Large intestine (tissue), 3 donors: ENCODE measurements at regions not wholly inside any gene's neighbourhood (a gene's known extent, or its start where the extent isn't known, plus 50 kb on each side); places are given as distances from the start of the nearest gene placed in this dataset.

Experiments used
- DNase-seq, 2 donors: peaks; one replicate each; pipeline versions ENCODE4 v3.0.0 to v3.0.0-alpha.2; 2013
- H3K27ac ChIP-seq: one replicate; pipeline ENCODE4 v1.5.1; 2013; ENCODE audit warnings: low read length
- H3K27me3 ChIP-seq: 2 replicates; pipeline ENCODE4 v1.6.1; 2013; ENCODE audit warnings: low read length; ENCODE audit not compliant: control insufficient read depth, insufficient read depth
- H3K36me3 ChIP-seq: 2 replicates; pipeline ENCODE4 v1.6.1; 2013; ENCODE audit warnings: low read length; ENCODE audit not compliant: control insufficient read depth, insufficient read depth
- H3K4me1 ChIP-seq: one replicate; pipeline ENCODE4 v1.6.1; 2013; ENCODE audit warnings: low read length; ENCODE audit not compliant: control insufficient read depth, insufficient read depth
- H3K4me3 ChIP-seq: one replicate; pipeline ENCODE4 v1.5.1; 2013; ENCODE audit warnings: low read length
- H3K9me3 ChIP-seq: one replicate; pipeline ENCODE4 v1.6.1; 2013; ENCODE audit warnings: mild to moderate bottlenecking, low read depth, low read length, moderate library complexity; ENCODE audit not compliant: control insufficient read depth
- WGBS: methylation state at CpG from one replicate; pipeline ENCODE4 v1.1.5; 2013; ENCODE audit warnings: low lambda C conversion rate; ENCODE audit not compliant: insufficient coverage; 5-methylcytosine and 5-hydroxymethylcytosine counted together

- DNase-seq, result no peak
- Histone ChIP-seq H3K27ac (no peak overlapping the region), H3K36me3 (no peaks in the 10 kb centered on the region), H3K4me1 (peaks cover 7% of the 10 kb centered on the region), H3K9me3 (no peaks in the 10 kb centered on the region), H3K4me3 (no peak overlapping the region), H3K27me3 (peaks cover 40% of the 10 kb centered on the region)
- WGBS, result no CpG with 5 or more reads among the region's 20 CpGs
These were observed 52.0 kb upstream of the GATA5 start for GRCh38 chr20:62527781-62528180.

DNA sequence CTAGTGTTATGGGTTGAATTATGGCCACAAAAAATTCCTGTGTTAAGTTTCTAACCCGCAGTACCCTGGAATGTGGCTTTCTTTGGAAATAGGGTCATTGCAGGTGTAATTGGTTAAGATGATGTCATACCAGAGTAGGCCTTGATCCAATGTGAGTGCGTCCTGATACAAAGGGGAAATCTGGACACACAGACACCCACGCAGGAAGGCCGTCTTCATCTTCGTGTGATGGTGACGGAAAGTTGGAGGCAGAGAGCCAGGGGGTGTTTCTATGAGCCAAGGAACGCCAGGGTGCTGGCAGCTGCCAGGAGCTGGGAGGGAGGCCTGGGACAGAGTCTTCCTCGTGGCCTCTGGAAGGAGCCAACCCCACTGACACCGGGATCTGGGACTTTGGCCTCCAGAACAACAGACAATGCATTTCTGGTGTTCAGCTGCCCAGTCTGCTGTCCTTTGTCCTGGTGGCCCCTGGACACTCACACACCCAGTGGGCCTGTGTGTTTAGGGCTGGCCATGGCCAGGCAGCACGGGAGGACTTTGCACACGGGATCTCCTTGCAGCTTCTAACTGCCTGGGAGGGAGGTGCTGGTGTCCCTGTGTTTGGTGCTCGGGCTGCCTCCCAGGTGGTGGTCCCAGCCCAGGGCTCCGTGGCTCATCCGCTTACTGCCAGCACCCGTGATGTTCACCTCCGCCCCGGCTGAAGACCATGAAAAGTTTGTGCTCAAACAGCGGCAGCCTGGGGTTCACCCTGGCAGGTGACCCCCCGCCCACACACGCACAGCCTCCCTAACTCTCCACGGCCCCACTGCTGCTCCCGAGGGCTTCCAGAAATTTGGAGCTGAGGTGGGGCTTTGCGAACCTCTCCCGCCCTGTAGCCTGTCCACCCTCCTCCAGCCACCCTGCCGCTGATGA, 53.4 kb upstream of the GATA5 start:
- H3K36me3 ChIP-seq, result no peaks in the 10 kb centered on the region
- H3K4me3 ChIP-seq, result no peak overlapping the region
- peaks cover 26% of the 10 kb centered on the region for H3K27me3 ChIP-seq
- no peaks in the 10 kb centered on the region for H3K9me3 ChIP-seq
- DNase-seq, result peak in 1 of 2 donors; percentile 26
- peaks cover 7% of the 10 kb centered on the region for H3K4me1 ChIP-seq
- H3K27ac ChIP-seq, result no peak overlapping the region
- no CpG with 5 or more reads among the region's 25 CpGs for WGBS

GRCh38 chr20:62529896-62530642, 54.3 kb upstream of the GATA5 start:
- no peak overlapping the region for H3K27ac ChIP-seq
- no CpG with 5 or more reads among the region's 25 CpGs for WGBS

GRCh38 chr20:62530643-62531032, 54.8 kb upstream of the GATA5 start:
- H3K27me3 ChIP-seq, result peaks cover 13% of the 10 kb centered on the region

More at GRCh38 chr20:62529896-62530642, 54.3 kb upstream of the GATA5 start:
- no peak for DNase-seq
- Histone ChIP-seq H3K4me1 (peaks cover 7% of the 10 kb centered on the region), H3K27me3 (peaks cover 18% of the 10 kb centered on the region), H3K9me3 (no peaks in the 10 kb centered on the region), H3K36me3 (no peaks in the 10 kb centered on the region), H3K4me3 (no peak overlapping the region)

GRCh38 chr20:62531046-62531838, 55.4 kb upstream of the GATA5 start:
- H3K36me3 ChIP-seq, result no peaks in the 10 kb centered on the region
- no peak overlapping the region for H3K4me3 ChIP-seq
- no peak for DNase-seq
- peaks cover 7% of the 10 kb centered on the region for H3K27me3 ChIP-seq
- no peaks in the 10 kb centered on the region for H3K9me3 ChIP-seq
- H3K27ac ChIP-seq, result no peak overlapping the region
- peaks cover 7% of the 10 kb centered on the region for H3K4me1 ChIP-seq
- WGBS, result no CpG with 5 or more reads among the region's 23 CpGs

More at GRCh38 chr20:62530643-62531032, 54.8 kb upstream of the GATA5 start:
- H3K36me3 ChIP-seq, result no peaks in the 10 kb centered on the region
- DNase-seq, result no peak
- no peak overlapping the region for H3K4me3 ChIP-seq
- H3K4me1 ChIP-seq, result peaks cover 7% of the 10 kb centered on the region
- WGBS, result no CpG with 5 or more reads among the region's 16 CpGs
- no peak overlapping the region for H3K27ac ChIP-seq
- H3K9me3 ChIP-seq, result no peaks in the 10 kb centered on the region

- Histone ChIP-seq H3K27me3 (no peaks in the 10 kb centered on the region), H3K27ac (no peak overlapping the region), H3K9me3 (no peaks in the 10 kb centered on the region), H3K4me1 (peaks cover 11% of the 10 kb centered on the region), H3K36me3 (no peaks in the 10 kb centered on the region), H3K4me3 (no peak overlapping the region)
- DNase-seq, result no peak
- no CpG with 5 or more reads among the region's 12 CpGs for WGBS
These were observed 57.1 kb upstream of the GATA5 start for GRCh38 chr20:62532921-62533320.

DNA sequence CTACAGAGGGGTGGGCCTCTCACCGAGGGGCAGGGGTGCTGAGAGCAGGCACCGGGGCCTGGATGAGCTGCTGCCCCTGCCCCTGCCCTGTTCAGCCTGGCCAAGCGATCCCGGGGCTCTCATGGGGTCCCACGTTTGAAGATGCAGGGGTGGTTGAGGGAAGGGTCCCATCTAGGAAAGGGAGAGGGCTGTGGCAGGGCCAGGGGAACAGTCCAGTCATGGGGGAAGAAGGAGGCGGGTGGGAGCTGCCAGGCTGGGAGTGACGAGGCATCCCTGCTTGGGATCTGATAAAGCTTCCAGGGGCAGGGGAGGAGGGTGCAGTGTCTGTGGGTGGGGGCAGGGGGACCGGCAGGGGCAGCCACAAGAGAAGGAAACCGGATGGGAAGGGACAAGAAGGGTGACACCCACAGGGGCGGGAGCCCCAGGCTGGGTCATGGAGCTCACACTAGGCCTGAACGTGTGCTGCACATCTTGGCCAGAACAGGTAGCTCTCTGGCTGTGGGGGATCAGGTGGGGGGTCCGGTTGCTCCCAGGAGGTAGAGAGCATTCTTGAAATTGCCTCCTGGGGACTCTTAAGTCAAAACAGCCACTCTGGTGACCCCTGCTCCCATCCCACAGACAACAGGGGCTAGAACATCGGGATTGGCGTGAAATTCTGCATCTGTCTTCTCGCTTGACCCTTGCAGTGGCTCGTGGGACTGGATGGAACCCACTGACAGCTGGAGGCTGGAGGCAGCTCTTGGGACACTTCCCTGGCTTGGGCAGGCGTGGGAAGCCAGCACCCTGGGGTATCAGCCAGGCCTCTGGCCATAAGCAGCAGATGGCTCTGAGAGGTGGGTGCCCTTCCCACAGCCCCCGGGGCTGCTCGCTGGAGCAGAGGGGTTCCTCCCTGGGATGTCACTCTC, 58.0 kb upstream of the GATA5 start:
- DNase-seq, result no peak
- H3K27me3 ChIP-seq, result no peaks in the 10 kb centered on the region
- no peaks in the 10 kb centered on the region for H3K9me3 ChIP-seq
- no peak overlapping the region for H3K27ac ChIP-seq
- WGBS, result no CpG with 5 or more reads among the region's 19 CpGs
- H3K4me3 ChIP-seq, result no peak overlapping the region
- H3K4me1 ChIP-seq, result peaks cover 11% of the 10 kb centered on the region
- H3K36me3 ChIP-seq, result no peaks in the 10 kb centered on the region

- no peak overlapping the region for H3K4me3 ChIP-seq
- DNase-seq, result no peak
- peaks cover 9% of the 10 kb centered on the region for H3K4me1 ChIP-seq
- no peaks in the 10 kb centered on the region for H3K36me3 ChIP-seq
- WGBS, result no CpG with 5 or more reads among the region's 29 CpGs
- no peaks in the 10 kb centered on the region for H3K9me3 ChIP-seq
- no peak overlapping the region for H3K27ac ChIP-seq
- H3K27me3 ChIP-seq, result no peaks in the 10 kb centered on the region
These were observed 58.9 kb upstream of the GATA5 start for GRCh38 chr20:62534526-62535221.

GRCh38 chr20:62535282-62535811, 59.6 kb upstream of the GATA5 start:
- Histone ChIP-seq H3K4me3 (no peak overlapping the region), H3K4me1 (peaks cover 4% of the 10 kb centered on the region), H3K36me3 (no peaks in the 10 kb centered on the region), H3K27me3 (no peaks in the 10 kb centered on the region), H3K27ac (no peak overlapping the region), H3K9me3 (no peaks in the 10 kb centered on the region)
- no peak for DNase-seq
- WGBS, result no CpG with 5 or more reads among the region's 11 CpGs
